Psoas muscle (tissue), 7 donors: ENCODE measurements at regions not wholly inside any gene's neighbourhood (a gene's known extent, or its start where the extent isn't known, plus 50 kb on each side); places are given as distances from the start of the nearest gene placed in this dataset.

Source experiments
- ATAC-seq, 4 donors: fragments of 200-7000 bp; cut with Tn5 transposase; one replicate each; pipeline ENCODE4 v1.9.1; 2020; ENCODE audit warnings: moderate library complexity in 3 of 4, mild to moderate bottlenecking in 2 of 4
- DNase-seq, 2 donors: peaks; one replicate each; pipeline ENCODE4 v3.0.0-alpha.2; 2020
- H3K27ac ChIP-seq: fragments of 200-600 bp; one replicate; pipeline ENCODE4 v1.8.0; 2022
- H3K27me3 ChIP-seq, 3 donors: fragments of 200-600 bp in 1 of 3; one replicate each; pipeline versions ENCODE4 v1.6.1 to v1.8.0; 2013 to 2022; ENCODE audit warnings: low read length in 2 of 3, mild to moderate bottlenecking in 2 of 3, moderate library complexity in 1 of 3; ENCODE audit not compliant: insufficient read depth in 3 of 3
- H3K36me3 ChIP-seq, 2 donors: fragments of 200-600 bp in 1 of 2; one replicate each; pipeline versions ENCODE4 v1.6.1 to v1.8.0; 2013 to 2022; ENCODE audit warnings: low read depth in 1 of 2, mild to moderate bottlenecking in 1 of 2, moderate library complexity in 1 of 2; ENCODE audit not compliant: insufficient read depth in 1 of 2
- H3K4me1 ChIP-seq: fragments of 200-600 bp; one replicate; pipeline ENCODE4 v1.8.0; 2022
- H3K4me3 ChIP-seq: fragments of 200-600 bp; one replicate; pipeline ENCODE4 v1.8.0; 2022; ENCODE audit warnings: mild to moderate bottlenecking
- H3K9me3 ChIP-seq: fragments of 200-600 bp; one replicate; pipeline ENCODE4 v1.8.0; 2022
- CTCF ChIP-seq: fragments of 200-600 bp; IDR thresholded peaks from one replicate; pipeline ENCODE4 v1.8.0; 2022; ENCODE audit warnings: antibody characterized with exemption
- WGBS, 3 donors: extraction: QIAGEN DNeasy Blood & Tissue Kit; methylation state at CpG; one replicate each; pipeline versions ENCODE4 v1.1.6 to v1.1.7; 2013; 5-methylcytosine and 5-hydroxymethylcytosine counted together
- intact Hi-C, 2 donors: fragments of 100-400 bp; cut with DNase I; formaldehyde crosslinking; loops; one replicate each; pipeline versions ENCODE4 v1.11.0 to v1.14.2; 2022
- donor health status: healthy with polysubstance abuse.
- donor health status: DM: no; HTN: no; CAD: no; lungs with moderate emphysema.
- donor health status: Bipolar disorder and iron deficiency.
- donor health status: healthy.
- donor health status: DM: yes; HTN: yes; CAD: no.
- donor health status: DM: no; HTN: no; CAD: no.
- donor health status: DM: yes; HTN: yes; CAD: no.

GRCh38 chr18:53764086-53764485, 460.4 kb downstream of the MBD2 start:
- no peak for TF ChIP-seq CTCF
- no peak overlapping the region for H3K4me3 ChIP-seq
- intact Hi-C loops: no loop called here
- 94 to 96% (median 95%) methylated on average over 1 of the region's 1 CpG for WGBS, 3 donors
- DNase-seq (no peak), ATAC-seq (no peak)
- no peaks in the 10 kb centered on the region for H3K9me3 ChIP-seq
- no peaks in the 10 kb centered on the region for H3K36me3 ChIP-seq
- no peak overlapping the region for H3K27ac ChIP-seq
- H3K4me1 ChIP-seq: no peaks in the 10 kb centered on the region
- no peaks in the 10 kb centered on the region for H3K27me3 ChIP-seq

- ATAC-seq: no peak
- no peaks in the 10 kb centered on the region for H3K4me1 ChIP-seq
- no peaks in the 10 kb centered on the region for H3K36me3 ChIP-seq
- no peak overlapping the region for H3K4me3 ChIP-seq
- H3K27ac ChIP-seq: no peak overlapping the region
- no peak for TF ChIP-seq CTCF
- DNase-seq: no peak
- WGBS, 3 donors: 46 to 72% (median 52%) methylated on average over 2 of the region's 2 CpGs
- no peaks in the 10 kb centered on the region for H3K9me3 ChIP-seq
- no peaks in the 10 kb centered on the region for H3K27me3 ChIP-seq
- intact Hi-C loops: no loop called here
These were observed 467.1 kb downstream of the MBD2 start for GRCh38 chr18:53757328-53757727.

- intact Hi-C loops: no loop called here
- DNase-seq (no peak), ATAC-seq (no peak)
- TF ChIP-seq CTCF: no peak
- WGBS, 3 donors: 71 to 82% (median 77%) methylated on average over 3 of the region's 3 CpGs
- H3K4me1 ChIP-seq: no peaks in the 10 kb centered on the region
- H3K27ac ChIP-seq: no peak overlapping the region
- no peaks in the 10 kb centered on the region for H3K27me3 ChIP-seq
- H3K9me3 ChIP-seq: no peaks in the 10 kb centered on the region
- H3K36me3 ChIP-seq: no peaks in the 10 kb centered on the region
- H3K4me3 ChIP-seq: no peak overlapping the region
These were observed 467.9 kb downstream of the MBD2 start for GRCh38 chr18:53756610-53756972.

DNA sequence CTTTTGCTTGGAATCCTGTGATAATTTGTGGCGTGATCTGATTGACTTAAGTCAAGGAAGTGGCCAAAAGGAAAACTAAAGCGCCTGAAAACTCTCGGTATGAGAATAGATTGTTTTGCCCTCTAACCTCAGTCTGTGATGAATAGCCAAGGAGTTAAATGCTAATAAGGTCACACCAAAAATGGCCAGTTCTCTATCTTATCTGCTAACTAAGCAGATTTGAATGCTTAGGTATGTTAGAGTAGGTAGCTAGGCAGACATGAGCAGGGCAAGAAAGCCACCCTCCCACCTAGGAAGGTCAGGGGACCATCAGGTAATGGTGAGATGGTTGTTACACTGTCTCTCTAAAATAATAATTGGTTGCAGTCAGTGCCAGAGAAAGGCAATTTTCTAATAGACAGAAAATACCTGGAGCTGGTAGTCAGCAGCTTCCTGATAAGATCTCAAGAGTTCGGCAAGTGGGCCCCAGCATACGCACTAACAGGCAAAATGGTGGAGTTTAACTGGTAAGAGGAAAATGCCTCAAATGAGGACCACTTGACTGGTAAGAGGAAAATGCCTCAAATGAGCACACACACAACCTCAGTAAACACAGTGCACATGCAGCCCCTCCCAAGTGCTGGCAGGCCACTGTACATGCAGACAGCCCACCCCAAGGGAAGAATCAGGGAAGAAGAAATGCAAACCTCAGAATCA, 468.4 kb downstream of the MBD2 start:
- no peaks in the 10 kb centered on the region for H3K27me3 ChIP-seq
- intact Hi-C loops: no loop called here
- no peak for ATAC-seq
- WGBS, 3 donors: 82 to 88% (median 87%) methylated on average over 5 of the region's 5 CpGs
- H3K4me1 ChIP-seq: no peaks in the 10 kb centered on the region
- DNase-seq: no peak
- no peaks in the 10 kb centered on the region for H3K9me3 ChIP-seq
- H3K36me3 ChIP-seq: no peaks in the 10 kb centered on the region
- no peak overlapping the region for H3K4me3 ChIP-seq
- no peak overlapping the region for H3K27ac ChIP-seq
- no peak for TF ChIP-seq CTCF

DNA sequence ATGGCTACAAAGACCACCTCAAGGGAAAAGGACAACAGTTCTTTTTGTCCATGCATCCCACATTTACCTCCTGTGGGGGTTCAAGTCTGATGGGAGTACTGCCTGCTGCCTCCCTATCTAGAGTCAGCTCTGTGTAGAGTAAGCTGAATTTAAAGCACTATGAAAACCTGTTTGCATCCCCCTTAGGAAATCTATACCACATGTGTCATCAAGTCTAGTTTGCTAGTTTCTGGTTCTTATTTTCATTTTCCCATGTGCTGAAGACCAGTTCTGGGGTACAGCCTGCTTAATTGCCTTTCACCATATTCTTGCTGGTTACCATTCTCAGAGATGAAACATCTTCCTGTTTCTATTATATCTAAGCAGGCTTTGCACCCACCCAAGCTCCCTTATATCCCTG, 470.3 kb downstream of the MBD2 start:
- intact Hi-C loops: no loop called here
- H3K36me3 ChIP-seq: no peaks in the 10 kb centered on the region
- H3K9me3 ChIP-seq: no peaks in the 10 kb centered on the region

More for the DNA sequence above, 470.3 kb downstream of the MBD2 start:
- no peak overlapping the region for H3K4me3 ChIP-seq
- DNase-seq (no peak), ATAC-seq (no peak)
- no peaks in the 10 kb centered on the region for H3K4me1 ChIP-seq
- H3K27ac ChIP-seq: no peak overlapping the region
- H3K27me3 ChIP-seq: no peaks in the 10 kb centered on the region
- TF ChIP-seq CTCF: no peak
